ENCODE measurements at regions not wholly inside any gene's neighbourhood (a gene's known extent, or its start where the extent isn't known, plus 50 kb on each side); places are given as distances from the start of the nearest gene placed in this dataset.
A peak's percentile ranks its signal among the peaks of the same experiment; 100 is the strongest.
"Not testable (repeated sequence)": the region's sequence is repeated elsewhere in the genome, so short reads cannot be mapped to it uniquely, and the experiment has no call there.

DNA sequence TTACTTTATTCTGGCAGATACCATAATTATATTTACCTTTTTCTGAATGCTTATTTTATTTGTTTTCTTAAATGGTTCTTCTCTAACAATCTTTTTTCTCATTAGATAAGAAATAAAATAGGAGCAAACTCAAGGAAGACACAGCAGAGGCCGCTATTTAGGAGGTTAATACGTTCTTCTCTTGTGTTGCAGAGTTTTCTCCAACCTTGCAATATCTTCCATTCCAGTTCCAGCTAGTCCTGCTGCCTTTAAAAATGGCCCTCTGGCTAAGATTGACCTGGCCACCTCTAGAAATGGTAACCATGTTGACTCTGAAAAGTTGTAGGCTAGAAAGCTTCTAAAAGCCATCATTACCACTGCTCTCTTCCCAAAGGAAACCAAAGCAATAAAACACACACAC lies 718.8 kb downstream of the MAT2B start:
- no peak overlapping the region for H3K27ac ChIP-seq
- no peak for DNase-seq (ENCODE audit: low read depth, low spot score)

DNA sequence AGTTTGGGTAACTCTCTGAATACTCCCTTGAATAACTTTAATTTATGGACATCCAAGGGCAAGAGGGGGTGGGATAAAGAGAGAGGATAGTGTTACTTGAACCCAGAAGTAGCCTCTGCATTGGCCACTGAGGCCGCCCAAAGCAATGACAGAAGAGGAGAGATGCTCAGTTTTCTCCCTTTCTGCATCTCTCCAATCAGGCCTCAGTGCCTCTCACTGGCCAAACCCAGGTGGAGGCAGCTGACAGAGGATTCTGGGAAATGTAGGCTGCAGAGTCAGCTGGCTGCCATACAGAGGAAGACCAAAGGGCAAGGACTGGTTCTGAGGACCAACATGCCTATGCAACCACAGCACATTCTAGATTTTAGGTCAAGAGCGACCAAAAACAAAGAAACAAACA lies 719.4 kb downstream of the MAT2B start:
- no peak for DNase-seq (ENCODE audit: low read depth, low spot score)

DNA sequence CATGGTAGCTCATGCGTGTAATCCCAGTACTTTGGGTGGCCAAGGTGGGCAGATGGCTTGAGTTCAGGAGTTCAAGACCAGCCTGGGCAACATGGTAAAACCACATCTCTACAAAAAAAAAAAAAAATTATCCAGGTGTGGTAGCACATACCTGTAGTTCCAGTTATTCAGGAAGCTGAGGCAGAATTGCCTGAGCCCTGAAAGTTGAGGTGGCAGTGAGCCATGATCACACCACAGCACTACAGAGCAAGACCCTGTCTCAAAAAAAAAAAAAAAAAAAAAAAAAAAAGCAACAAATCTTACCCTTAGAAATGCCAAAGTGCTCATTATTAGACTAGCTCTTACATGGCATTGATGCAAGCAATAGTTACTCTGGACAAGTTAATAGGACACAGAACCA lies 724.9 kb downstream of the MAT2B start:
- H3K27ac ChIP-seq, result no peak overlapping the region
- no peak for DNase-seq (ENCODE audit: low read depth, low spot score)

More for the DNA sequence above, 719.4 kb downstream of the MAT2B start:
- no peak overlapping the region for H3K27ac ChIP-seq

DNA sequence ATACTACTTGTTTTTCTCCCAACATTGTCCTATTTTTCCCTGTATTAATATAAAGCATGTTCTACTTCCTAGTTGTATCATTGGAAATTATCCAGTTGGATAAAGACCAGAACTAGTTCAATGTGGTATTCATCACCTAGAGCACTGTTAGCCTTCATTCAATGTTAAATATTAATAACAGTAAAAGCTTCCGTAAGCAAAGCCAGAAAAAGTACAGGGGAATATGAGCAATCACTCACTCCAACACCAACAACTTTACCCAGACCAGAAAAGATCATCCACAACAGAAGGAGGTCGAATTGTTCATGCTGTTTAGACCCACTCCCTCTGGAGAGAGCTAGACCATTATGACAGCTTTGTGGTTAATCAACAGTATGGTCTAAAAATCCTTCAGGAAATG lies 728.4 kb downstream of the MAT2B start:
- DNase-seq (ENCODE audit: low read depth, low spot score), result no peak

DNA sequence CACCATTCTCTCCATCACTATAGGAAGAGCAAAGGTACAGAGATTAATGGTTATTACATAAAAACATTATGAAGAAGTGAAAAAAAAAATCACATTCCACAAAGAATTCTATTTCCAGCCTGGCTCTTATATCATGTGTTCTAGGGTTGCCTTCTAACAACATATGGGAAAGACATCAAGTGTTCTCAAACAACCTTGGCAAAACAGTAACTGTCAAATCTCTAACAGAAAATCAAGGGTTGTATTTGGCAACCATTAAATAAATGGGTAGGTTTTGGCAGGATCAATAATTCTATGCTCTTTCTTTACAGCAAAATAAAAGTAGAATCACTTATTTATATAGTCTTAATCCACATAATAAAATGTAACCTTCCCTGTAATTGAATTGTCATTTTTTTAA lies 728.9 kb downstream of the MAT2B start:
- no peak for DNase-seq (ENCODE audit: low read depth, low spot score)
- no peak overlapping the region for H3K27ac ChIP-seq

More for the DNA sequence above, 728.4 kb downstream of the MAT2B start:
- H3K27ac ChIP-seq, result no peak overlapping the region

DNA sequence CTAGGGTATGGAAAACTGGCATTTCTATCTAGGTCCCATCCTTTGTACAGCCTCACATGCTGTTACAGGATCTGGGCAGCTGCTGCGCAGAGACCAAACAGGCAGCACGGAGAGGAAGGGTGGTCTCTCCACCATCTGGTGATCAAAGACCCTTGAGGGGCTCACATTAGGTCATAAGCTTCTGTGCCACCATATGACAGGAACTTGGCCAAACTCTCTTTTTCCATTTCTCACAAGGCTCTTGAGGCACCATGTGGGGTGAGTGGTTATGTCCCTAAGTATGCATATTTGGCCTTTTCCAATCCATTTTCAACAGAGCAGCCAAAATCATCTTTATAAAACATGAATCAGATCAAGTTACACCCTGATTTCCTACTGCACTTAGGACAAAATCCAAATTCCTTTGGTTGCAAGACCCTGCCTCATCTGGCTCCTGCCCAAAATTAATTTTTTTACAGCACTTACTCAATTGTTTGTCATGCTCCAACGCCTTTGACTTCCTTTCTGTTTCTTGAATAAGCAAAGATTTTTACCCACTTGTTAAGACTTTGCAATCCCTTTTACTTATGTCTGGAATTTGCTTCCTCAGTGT lies 730.0 kb downstream of the MAT2B start:
- DNase-seq (ENCODE audit: low read depth, low spot score), result no peak
- H3K27ac ChIP-seq, result no peak overlapping the region

DNA sequence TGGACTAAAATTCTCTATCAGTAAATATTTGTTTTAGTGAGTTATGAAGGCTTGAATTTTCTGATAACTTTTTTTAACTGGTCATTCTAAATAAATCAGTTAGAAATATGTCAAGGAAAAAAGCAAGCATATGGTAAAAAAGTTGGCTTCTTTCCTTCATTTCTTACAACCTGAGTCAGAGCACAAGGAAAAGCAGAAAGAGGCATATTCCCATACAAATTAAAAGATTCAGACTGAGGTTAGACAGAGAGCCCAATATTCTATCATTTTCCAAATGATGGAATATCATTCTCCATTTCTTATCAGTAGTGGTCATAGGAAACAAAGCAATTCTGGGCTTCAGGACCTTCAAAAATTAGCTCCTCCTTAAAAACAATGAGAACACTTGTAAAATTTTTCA lies 732.1 kb downstream of the MAT2B start:
- DNase-seq (ENCODE audit: low read depth, low spot score), result no peak
- no peak overlapping the region for H3K27ac ChIP-seq

DNA sequence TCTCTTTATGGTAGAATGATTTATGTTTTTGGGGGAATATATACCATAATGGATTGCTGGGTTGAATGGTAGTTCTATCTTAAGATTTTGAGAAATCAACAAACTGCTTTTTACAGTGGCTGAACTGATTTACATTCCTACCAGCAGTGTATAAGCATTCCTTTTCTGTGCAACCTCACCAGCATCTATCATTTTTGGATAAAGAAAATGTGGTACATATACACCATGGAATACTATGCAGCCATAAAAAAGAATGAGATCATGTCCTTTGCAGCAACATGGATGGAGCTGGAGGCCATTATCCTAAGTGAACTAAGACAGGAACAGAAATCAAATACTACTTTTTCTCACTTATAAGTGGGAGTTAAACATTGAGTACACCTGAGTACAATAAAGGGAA lies 746.4 kb downstream of the MAT2B start:
- not testable (repeated sequence) for H3K27ac ChIP-seq; DNase-seq (ENCODE audit: low read depth, low spot score)

DNA sequence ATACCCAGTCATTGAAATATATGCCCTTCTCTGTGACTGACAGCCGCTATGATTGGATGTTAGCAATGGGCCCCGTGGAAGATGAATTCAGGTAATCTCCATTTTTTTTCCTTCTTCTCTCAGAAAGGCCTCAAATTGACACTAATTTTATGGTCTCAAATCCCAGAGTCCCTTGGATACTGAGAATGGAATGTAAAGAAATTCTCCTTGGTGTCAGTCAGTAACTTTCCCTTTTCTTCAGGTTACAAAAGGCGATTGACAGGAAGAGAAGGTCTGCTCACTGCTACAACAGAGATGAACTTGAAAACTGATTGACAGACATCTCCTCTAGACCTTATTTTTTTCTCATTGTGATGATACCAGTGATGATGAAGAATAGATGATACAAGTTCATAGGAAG lies 748.3 kb downstream of the MAT2B start:
- no peak for DNase-seq (ENCODE audit: low read depth, low spot score)
- no peak overlapping the region for H3K27ac ChIP-seq

DNA sequence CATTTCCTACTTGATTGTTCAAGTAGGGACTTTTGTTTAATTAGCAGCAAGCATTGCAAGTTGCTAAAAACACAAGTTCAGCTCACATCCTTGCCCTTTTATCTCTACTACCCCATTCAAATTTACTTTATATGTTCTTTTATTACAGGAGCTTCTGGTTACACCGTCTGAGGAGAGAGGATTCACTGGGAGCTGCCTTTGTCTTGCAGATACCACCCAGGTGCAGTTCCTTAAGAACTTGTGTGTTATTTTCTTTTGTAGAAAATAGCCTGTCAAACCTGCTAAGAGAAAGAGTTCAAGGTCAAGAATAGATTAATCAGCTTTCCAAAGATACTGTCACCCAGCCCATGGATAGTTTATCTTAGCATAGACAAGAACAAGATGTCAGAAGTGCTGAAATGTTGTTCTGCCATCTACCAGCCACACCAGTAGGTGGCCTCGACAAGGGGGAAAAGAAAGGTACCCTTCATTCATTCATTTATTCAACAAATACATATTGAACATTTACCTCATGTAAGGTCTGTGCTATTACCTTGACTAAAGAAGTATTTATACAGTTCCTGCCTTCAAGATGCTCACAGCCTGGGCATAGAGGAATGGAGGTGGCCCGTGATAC lies 750.3 kb downstream of the MAT2B start:
- H3K27ac ChIP-seq, result no peak overlapping the region
- DNase-seq (ENCODE audit: low read depth, low spot score), result no peak

DNA sequence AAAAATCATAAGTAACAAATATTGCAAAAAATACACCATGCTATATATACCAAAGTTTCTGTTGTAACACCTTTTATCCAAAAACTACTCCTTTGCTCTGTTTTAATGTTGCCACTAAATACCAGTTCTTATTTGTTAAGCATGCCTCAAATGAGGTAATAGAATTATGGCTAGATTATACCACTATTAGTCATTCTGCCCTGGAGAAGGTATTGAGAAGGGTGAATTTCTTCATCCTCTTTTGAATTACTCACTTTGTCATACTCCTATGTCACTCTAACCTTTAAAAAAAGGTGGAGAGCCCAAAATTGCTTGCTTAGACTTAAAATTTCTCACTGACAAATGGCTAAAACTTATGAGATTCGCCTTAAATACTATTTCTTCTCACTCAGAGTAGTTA lies 750.9 kb downstream of the MAT2B start:
- H3K27ac ChIP-seq, result no peak overlapping the region
- DNase-seq (ENCODE audit: low read depth, low spot score), result peak; percentile 14

DNA sequence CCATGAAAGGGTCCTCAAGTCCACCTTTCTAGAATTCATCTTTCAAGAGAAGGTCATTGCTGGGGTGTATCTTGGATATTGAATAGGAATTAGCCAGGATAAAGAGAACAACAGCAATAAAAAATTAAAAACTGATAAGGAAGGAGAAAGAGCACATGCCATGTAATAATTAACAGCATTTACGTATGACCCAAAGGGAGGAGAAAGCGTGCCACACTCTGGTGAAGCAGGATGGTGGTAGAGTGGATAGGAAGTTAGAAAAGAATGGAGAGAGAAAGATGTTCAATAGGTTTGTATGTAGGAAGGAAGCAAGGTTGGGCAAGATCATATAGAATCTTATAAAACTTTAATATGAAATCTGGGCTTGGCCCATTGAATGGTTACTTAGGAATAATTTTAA lies 751.5 kb downstream of the MAT2B start:
- H3K27ac ChIP-seq, result no peak overlapping the region
- no peak for DNase-seq (ENCODE audit: low read depth, low spot score)

DNA sequence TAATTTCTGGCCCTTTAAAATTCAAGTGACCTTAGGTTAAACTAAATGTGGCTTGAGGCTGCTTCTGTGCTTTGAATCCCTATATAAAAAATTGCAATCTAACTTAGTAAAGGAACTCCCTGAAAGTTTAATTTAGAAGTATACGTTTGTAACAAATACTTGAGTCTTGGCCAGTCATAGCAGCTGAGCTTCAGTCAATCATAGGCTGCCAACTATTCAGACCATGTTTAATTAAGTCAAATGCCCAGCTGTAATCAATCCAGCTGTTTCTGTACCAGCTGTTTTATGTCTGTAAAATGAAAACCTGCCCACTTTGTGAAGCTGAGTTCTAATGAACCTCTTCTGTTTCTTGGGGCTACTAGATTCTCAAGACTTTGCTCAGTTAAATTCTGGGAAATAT lies 760.1 kb downstream of the MAT2B start:
- no peak for DNase-seq (ENCODE audit: low read depth, low spot score)
- H3K27ac ChIP-seq, result no peak overlapping the region

DNA sequence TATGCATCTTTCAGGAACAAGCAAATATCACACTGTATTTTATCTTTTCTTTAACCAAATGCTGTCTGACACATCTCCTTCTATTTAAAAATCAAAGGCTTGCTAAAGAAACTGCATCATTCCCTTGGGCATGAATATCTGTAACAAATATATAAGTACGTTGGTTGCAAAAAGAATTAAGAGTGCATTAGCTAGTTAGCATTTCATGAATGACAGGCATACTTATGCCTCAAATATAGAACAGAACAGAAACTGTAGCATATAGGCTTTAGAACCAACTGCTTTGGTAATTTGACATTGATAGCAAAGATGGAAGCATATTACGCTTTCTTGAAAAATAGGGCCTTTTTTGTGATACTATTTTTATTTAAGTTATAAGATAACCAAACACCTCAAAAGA lies 761.2 kb downstream of the MAT2B start:
- H3K27ac ChIP-seq, result no peak overlapping the region
- DNase-seq (ENCODE audit: low read depth, low spot score), result no peak

DNA sequence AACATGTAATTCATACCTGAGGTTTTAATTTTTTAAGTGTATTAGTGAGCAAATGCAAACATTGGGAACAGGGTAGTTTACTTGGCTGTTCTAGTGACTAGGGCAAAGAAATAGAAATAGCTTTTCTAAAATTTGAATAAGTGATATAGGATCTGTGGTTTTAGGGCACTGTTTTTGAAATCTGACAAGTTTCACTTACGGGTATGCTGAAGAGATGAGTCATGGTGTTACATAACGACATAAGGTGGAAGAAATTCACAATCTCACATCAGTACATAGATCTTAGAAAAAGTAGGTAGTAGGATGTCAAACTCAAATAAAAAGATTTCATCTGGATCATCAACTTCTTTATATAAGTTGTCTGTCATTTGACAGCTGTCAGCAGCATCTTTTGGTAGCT lies 772.3 kb downstream of the MAT2B start:
- H3K27ac ChIP-seq, result no peak overlapping the region
- no peak for DNase-seq (ENCODE audit: low read depth, low spot score)

DNA sequence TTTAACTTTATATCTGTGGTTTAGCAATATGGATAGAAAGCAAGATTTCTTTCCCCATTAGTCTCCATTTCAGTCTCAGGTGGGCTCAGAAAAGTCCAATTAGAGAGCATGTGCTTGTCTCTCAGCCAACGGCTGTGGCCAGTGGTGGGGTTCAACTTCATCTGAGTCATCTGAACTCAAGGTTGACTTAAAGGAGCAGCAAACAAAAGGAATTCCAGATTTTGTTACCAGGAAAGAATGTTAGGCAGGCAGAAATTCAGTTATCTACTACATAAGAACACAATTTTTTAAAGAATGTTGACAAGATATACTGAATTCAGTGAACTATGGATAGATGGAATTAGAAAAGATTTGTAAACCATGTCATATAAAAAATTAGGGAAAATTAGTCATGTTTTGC lies 784.1 kb downstream of the MAT2B start:
- DNase-seq (ENCODE audit: low read depth, low spot score), result no peak
- H3K27ac ChIP-seq, result no peak overlapping the region

DNA sequence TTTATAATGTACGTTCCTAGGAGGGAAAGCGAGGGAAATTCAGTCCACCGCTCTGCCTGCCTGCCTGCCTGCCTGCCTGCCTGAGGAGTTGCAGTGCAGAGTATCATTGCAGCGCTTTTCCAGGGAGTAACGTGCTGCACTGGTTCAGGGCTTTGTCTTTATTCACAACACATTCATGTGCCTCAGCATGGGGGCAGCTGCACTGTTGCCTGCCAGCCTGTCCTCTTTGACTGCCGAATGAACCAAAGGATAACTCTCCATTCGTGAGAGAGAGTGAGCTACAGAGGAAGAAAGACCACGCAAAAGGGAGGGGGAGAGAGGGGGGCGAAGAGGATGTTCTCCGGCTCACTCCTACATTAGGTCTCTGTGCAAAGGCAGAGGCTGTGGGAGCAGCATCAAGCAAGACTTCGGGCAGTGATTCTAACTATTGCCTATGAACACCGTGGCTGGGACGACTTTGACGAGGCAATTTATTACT lies 791.2 kb downstream of the MAT2B start:
- no peak overlapping the region for H3K27ac ChIP-seq
- DNase-seq (ENCODE audit: low read depth, low spot score), result no peak

DNA sequence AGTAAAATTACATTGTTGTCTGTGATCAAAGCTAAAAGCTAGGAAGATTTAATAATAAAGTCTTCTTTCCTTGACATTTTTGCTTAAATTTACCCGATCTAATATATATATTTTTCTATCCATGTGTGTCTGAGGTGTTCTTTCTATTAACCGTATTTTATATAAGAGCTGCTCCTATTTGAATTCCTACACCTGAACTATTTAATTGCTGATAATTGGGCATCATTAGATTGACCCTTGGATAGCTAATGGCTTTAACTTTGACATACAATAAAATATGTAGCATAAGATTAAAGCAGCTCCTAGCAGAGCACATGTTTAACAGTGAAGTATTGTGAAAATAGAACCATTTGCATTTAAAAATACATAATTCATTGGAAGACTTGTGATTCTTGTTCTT lies 792.7 kb downstream of the MAT2B start:
- no peak for DNase-seq (ENCODE audit: low read depth, low spot score)
- no peak overlapping the region for H3K27ac ChIP-seq

DNA sequence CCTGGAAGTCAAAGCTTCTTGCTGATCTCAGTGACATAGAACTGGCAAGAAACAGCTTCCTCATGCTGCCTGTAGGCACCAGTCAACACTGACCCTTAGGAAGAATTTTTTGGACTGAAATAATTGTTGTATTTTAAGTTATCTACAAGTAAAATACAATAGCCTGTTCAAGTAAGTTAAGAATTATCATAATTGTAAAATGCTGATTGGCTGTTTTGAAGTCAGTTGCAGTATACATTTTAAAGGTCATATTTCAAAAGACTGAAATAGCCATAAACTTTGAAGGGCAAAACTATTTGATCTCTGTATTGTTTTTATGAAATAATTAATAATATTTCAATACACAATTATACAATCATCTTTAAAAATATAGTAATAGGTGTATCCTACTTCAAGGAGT lies 794.9 kb downstream of the MAT2B start:
- H3K27ac ChIP-seq, result no peak overlapping the region
- no peak for DNase-seq (ENCODE audit: low read depth, low spot score)

DNA sequence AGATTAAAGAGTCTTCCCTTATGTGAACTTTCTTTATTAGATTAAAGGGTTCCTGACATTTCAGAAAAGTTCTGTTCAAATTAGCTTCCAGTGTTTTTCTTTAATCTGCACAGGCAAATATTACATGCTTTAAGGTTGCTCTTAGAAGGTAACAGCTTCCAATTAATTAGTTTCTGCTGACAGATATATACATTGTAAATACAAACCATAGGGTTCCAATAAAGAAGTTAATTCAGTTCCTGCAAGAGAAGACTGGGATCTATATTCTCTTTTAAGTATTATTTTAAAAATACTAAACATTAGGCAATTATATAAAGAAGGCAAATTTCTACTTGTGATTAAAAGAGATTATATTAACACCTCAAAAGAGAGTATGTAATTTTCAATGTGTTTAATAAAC lies 795.7 kb downstream of the MAT2B start:
- H3K27ac ChIP-seq, result no peak overlapping the region
- DNase-seq (ENCODE audit: low read depth, low spot score), result no peak

DNA sequence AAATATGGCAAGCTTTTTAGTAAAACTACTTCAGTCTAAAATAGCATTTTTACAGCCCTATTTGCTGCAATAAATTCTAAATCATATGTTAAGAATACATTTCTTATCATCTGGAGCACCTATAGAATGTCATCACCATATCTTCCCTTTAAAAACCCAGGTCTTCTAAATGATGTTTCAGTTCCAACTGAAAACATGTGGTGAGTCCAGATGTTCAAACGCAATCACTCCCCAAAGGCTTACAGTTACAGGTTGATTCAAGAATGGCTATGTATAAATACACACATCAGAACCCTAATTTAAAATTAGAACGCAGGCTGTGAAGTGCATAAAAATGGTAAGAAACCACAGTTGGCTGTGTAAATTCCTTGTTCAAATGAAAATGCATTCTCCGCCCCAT lies 796.3 kb downstream of the MAT2B start:
- no peak for DNase-seq (ENCODE audit: low read depth, low spot score)
- H3K27ac ChIP-seq, result no peak overlapping the region

DNA sequence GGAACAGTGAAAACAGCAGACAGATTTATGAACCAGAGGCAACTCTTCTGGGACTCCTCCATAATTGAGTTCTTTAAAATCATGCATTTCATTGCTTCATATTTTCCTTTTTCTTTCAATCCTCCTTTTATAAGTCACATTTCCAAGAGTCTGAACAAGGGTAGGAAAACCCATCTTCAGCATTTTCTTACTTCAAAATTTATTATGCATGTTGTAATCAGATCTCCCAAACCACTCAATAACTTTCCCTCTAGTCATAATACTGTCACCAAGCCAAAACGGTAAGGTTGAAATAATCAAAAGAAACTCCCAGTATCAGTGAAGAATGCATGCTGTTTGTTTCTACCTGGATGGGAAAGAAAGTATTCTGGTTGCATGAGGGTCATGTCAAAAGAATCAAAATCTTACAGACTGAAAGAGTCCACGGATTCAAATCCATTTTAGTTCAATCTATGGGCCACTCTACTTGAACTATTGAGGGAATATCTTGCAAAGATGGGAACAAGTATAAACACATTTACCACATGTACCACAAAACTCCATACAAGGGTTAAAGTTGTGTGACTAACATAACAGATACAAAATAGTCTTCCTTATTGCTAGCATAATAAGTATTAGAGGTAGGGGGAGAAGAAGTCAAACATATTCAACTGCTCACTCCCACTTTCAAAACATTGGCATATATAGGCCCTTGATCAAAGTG lies 797.3 kb downstream of the MAT2B start:
- H3K27ac ChIP-seq, result no peak overlapping the region
- DNase-seq (ENCODE audit: low read depth, low spot score), result no peak
